ENCODE measurements at regions not wholly inside any gene's neighbourhood (a gene's known extent, or its start where the extent isn't known, plus 50 kb on each side); places are given as distances from the start of the nearest gene placed in this dataset.

DNA sequence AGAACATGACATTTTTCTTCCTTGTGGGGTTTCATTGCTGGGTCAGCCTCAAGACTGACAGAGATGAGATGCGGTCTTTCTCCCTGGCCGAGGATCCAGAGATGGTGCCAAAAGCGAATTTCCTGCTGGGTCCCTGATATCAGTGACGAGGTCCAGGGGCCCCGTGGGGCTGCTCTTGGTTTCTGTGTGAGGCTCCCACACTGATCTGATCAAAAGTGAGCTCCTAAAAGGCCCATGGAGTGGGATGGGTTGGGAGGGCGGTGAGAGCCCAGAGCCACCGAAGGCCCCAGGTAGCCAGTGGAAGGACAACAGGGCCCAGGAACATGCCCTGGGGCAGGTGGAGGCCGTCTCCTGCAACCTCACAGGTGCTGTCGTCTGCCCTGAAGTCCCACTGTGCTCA, 208.4 kb upstream of the CDH4 start:
- no peak overlapping the region for H3K27ac Mint-ChIP-seq
- no peaks in the 10 kb centered on the region for H3K36me3 Mint-ChIP-seq
- H3K9me3 Mint-ChIP-seq (ENCODE audit: low read depth): peaks cover 3% of the 10 kb centered on the region
- CTCF ChIA-PET: no interaction called here
- no peaks in the 10 kb centered on the region for H3K27me3 Mint-ChIP-seq
- no peak for ATAC-seq
- H3K4me3 Mint-ChIP-seq: no peak overlapping the region
- no peaks in the 10 kb centered on the region for H3K4me1 Mint-ChIP-seq
- DNase-seq: no peak

DNA sequence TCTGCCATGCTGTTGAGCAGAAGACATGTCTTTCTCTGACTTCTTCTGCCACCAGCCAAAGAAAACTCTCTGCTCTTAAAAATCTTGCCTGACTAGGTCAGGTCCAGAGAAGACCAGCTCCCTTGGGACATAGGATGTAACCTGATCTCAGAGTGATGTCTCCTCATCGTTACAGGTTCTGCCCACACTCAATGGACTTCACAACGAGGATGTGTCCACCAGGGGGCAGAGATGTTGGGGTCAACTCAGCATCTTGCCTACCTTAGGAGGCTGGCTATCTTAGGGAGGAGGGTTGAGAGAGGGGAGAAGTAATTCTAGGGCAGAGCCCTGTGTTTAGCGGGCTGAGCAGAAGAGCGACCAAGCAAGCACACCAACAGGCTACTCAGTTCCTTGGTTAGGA, 207.6 kb upstream of the CDH4 start:
- no peak for ATAC-seq
- Mint-ChIP-seq H3K27ac (no peak overlapping the region), H3K27me3 (no peaks in the 10 kb centered on the region), H3K4me3 (no peak overlapping the region), H3K36me3 (no peaks in the 10 kb centered on the region), H3K4me1 (no peaks in the 10 kb centered on the region), H3K9me3 (ENCODE audit: low read depth) (peaks cover 3% of the 10 kb centered on the region)
- CTCF ChIA-PET: no interaction called here
- DNase-seq: no peak

DNA sequence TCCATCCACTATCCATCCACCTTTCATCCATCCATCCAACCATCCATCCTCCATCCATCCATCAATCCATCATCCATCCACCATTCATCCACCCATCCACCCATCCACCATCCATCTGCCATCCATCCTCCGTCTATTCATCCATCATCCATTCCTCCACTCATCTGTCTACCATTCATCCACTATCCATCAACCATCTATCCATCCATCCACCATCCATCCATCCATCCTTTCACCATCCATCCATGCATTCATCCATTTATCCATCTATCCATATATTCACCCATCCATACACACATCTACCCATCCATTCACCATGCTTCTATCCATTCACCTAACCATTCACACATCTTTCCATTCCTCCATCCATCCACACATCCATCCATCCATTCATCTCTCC, 207.0 kb upstream of the CDH4 start:
- Mint-ChIP-seq H3K27ac (no peak overlapping the region), H3K4me1 (no peaks in the 10 kb centered on the region), H3K27me3 (no peaks in the 10 kb centered on the region), H3K9me3 (ENCODE audit: low read depth) (peaks cover 3% of the 10 kb centered on the region), H3K4me3 (no peak overlapping the region), H3K36me3 (no peaks in the 10 kb centered on the region)
- CTCF ChIA-PET: no interaction called here
- no peak for DNase-seq
- ATAC-seq: no peak

DNA sequence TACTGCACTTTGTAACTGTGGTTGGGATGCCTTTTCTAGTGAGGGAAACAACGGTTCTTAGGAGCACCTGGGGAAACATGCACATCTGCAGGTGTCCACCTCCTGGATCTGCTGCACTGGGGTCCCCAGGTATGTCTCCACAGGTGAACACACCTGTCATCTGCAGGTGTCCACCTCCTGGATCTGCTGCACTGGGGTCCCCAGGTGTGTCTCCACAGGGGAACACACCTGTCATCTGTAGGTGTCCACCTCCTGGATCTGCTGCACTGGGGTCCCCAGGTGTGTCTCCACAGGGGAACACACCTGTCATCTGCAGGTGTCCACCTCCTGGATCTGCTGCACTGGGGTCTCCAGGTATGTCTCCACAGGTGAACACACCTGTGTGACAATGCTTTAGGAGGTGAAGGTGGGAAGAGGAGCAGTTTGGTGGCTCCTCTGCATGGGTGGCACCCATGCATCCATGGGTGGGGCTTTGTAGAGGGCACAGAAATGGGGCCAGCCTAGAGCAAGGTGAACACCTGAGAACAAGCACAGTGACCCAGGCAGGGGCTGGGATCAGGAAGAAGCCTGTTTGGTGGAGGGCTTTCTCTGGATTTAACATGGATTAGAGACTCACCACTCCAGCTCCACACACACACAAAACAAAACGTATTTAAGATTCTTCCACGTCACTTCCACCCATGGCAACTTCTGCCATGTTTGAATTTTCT, 206.0 kb upstream of the CDH4 start:
- H3K4me3 Mint-ChIP-seq: no peak overlapping the region
- CTCF ChIA-PET: no interaction called here
- H3K36me3 Mint-ChIP-seq: no peaks in the 10 kb centered on the region
- no peaks in the 10 kb centered on the region for H3K4me1 Mint-ChIP-seq
- DNase-seq (no peak), ATAC-seq (no peak)
- H3K9me3 Mint-ChIP-seq (ENCODE audit: low read depth): peaks cover 3% of the 10 kb centered on the region
- no peaks in the 10 kb centered on the region for H3K27me3 Mint-ChIP-seq
- H3K27ac Mint-ChIP-seq: no peak overlapping the region

DNA sequence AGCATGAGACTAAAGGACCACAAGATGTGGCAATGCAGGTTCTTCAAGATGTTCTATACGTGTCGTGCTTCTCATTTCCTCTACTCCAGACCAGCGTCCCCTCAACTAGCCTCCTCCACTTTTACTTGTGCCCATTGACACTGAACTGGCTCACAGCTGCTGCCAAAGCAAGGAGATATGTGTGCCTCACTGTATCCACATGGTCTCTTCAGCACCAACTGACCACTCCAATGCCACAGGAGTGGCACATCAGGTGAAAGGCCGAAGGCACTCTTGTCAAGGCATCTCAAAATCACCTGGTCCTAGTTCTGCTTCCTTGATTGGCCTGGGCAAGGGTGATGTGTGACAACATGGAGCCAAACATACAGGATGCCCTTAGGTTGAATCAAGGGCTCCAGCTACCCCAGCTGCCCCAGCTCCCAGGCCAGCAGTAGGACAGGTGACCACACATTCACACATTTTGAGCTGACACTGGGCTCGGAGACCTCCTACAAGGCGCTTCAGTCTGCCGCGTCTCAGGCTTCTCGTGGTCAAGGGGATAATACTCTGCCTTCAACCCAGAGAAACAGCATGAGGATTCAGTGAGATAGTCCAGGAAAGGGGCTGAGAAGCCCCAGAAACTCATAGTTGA, 205.2 kb upstream of the CDH4 start:
- Mint-ChIP-seq H3K4me3 (no peak overlapping the region), H3K36me3 (no peaks in the 10 kb centered on the region), H3K4me1 (no peaks in the 10 kb centered on the region), H3K27me3 (no peaks in the 10 kb centered on the region), H3K9me3 (ENCODE audit: low read depth) (peaks cover 3% of the 10 kb centered on the region), H3K27ac (no peak overlapping the region)
- DNase-seq (no peak), ATAC-seq (no peak)
- CTCF ChIA-PET: no interaction called here

DNA sequence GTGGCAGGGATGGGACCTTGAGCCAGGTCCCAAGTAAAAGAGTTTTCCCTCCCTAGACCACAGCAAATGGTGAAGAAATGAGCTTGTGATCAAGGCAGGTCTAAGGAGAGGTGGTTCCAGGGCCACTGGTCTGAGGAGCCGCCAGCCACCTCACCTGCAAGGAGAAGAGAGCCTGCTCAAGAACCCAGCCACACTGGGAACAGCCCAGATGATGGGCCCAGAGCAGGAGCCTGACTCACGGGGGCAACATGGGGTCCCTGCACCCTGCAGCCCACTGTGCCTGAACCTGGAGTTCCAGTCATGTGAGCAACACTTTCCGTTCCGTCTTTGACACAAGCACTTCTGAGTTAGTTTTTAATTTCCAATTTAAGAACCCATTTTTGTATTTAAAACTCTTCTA, 204.5 kb upstream of the CDH4 start:
- CTCF ChIA-PET: no interaction called here
- no peaks in the 10 kb centered on the region for H3K4me1 Mint-ChIP-seq
- DNase-seq (no peak), ATAC-seq (no peak)
- no peaks in the 10 kb centered on the region for H3K27me3 Mint-ChIP-seq
- H3K27ac Mint-ChIP-seq: no peak overlapping the region
- H3K4me3 Mint-ChIP-seq: no peak overlapping the region
- H3K36me3 Mint-ChIP-seq: no peaks in the 10 kb centered on the region
- peaks cover 3% of the 10 kb centered on the region for H3K9me3 Mint-ChIP-seq (ENCODE audit: low read depth)

DNA sequence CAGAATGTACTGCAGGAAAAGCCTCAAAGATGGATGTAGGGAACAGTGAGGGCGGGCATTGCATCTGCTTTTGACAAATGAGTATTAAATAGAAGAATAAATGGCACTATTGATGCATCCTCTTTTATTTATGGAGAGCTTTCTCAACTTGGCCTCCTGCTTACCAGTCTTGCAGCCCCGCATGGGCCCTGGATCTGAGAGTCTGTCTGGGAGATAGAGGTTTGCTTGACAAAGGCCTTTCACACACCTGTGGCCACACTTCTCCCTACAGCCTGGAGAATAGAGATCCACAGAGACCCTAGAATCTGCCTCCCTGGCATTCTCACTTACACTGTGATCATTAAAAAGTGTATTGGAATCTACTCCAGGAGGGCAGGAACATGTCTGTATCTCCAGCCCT, 203.8 kb upstream of the CDH4 start:
- no peaks in the 10 kb centered on the region for H3K4me1 Mint-ChIP-seq
- CTCF ChIA-PET: no interaction called here
- no peaks in the 10 kb centered on the region for H3K9me3 Mint-ChIP-seq (ENCODE audit: low read depth)
- H3K4me3 Mint-ChIP-seq: no peak overlapping the region
- no peak for ATAC-seq
- no peak overlapping the region for H3K27ac Mint-ChIP-seq
- H3K27me3 Mint-ChIP-seq: no peaks in the 10 kb centered on the region
- DNase-seq: no peak
- no peaks in the 10 kb centered on the region for H3K36me3 Mint-ChIP-seq

DNA sequence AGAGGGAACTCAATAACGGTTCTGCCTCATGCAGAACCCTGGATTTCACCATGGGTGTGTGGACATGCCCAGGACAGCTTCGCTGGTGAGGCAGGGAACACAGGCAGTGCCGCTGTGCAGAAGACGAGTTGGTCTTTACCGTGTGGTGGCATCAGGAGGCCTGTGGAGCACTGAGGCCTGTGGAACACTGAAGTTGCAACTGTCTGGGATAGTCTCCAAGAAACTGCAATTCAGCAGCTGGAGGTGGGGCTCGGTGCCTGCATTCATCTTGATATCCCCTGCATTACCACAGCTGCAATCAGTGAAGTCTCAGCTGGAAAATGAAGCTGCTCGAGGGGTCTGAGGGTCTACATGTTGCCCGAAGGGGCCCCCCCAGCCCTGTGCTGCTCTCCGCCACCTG, 202.4 kb upstream of the CDH4 start:
- no peaks in the 10 kb centered on the region for H3K36me3 Mint-ChIP-seq
- CTCF ChIA-PET: no interaction called here
- no peaks in the 10 kb centered on the region for H3K27me3 Mint-ChIP-seq
- no peaks in the 10 kb centered on the region for H3K4me1 Mint-ChIP-seq
- DNase-seq (no peak), ATAC-seq (no peak)
- H3K4me3 Mint-ChIP-seq: no peak overlapping the region
- H3K27ac Mint-ChIP-seq: no peak overlapping the region
- H3K9me3 Mint-ChIP-seq (ENCODE audit: low read depth): no peaks in the 10 kb centered on the region

DNA sequence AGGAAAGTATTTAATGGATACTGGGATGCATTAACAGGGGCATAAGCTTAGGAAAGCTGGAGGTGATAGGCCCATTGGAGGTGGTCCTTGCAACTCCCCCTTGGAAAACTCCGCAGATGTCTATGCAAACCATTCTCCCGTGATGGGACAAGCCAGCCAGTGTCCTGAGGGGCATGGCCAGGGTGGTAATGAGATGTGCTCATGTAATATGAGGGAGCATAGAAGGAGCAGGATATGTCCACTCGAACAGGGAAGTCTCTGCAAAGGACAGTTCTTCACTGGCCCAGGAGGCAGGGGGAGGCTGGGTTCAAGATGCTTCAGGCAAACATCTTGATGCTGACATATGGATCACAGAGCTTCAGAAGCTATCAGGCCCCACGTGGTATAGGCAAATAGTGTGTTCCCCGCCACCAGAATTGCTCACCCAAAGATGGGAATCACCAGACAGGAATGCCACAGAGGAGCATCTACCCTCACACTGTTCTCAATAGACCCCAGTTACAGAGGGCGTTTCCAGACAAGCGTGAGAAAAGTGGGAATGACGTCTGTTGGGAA, 201.6 kb upstream of the CDH4 start:
- DNase-seq (no peak), ATAC-seq (no peak)
- H3K27ac Mint-ChIP-seq: no peak overlapping the region
- H3K36me3 Mint-ChIP-seq: no peaks in the 10 kb centered on the region
- H3K27me3 Mint-ChIP-seq: no peaks in the 10 kb centered on the region
- no peaks in the 10 kb centered on the region for H3K9me3 Mint-ChIP-seq (ENCODE audit: low read depth)
- CTCF ChIA-PET: no interaction called here
- H3K4me1 Mint-ChIP-seq: no peaks in the 10 kb centered on the region
- H3K4me3 Mint-ChIP-seq: no peak overlapping the region

DNA sequence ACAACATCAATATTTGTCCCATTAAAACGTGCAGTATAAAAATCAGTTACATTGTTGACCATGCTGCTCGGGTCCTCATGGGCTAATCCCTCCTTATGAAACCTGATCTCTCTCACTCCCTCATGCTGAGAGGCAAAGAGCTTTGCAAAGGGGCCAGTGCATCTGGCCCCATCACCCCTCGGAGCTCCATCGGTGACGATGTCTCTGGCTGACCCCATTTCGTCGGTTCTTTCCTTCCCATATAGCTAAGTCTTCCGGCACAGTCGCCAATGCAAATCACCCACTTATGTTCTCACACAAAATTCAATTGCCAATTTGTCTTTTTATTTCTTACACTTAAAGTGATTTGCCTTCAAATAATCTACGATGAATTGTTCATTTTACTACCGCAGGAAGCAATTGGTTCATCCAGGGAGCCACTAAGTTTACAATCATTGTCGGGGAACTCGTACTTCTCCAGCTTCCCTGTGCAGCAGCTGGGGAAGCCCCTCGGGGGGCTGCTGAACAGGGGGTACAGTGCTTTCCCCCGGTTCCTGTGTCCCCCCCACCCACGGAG, 199.8 kb upstream of the CDH4 start:
- no peaks in the 10 kb centered on the region for H3K36me3 Mint-ChIP-seq
- ATAC-seq (no peak), DNase-seq (no peak)
- H3K4me1 Mint-ChIP-seq: no peaks in the 10 kb centered on the region
- no peak overlapping the region for H3K4me3 Mint-ChIP-seq
- no peaks in the 10 kb centered on the region for H3K9me3 Mint-ChIP-seq (ENCODE audit: low read depth)
- no peaks in the 10 kb centered on the region for H3K27me3 Mint-ChIP-seq
- CTCF ChIA-PET: no interaction called here
- H3K27ac Mint-ChIP-seq: no peak overlapping the region

DNA sequence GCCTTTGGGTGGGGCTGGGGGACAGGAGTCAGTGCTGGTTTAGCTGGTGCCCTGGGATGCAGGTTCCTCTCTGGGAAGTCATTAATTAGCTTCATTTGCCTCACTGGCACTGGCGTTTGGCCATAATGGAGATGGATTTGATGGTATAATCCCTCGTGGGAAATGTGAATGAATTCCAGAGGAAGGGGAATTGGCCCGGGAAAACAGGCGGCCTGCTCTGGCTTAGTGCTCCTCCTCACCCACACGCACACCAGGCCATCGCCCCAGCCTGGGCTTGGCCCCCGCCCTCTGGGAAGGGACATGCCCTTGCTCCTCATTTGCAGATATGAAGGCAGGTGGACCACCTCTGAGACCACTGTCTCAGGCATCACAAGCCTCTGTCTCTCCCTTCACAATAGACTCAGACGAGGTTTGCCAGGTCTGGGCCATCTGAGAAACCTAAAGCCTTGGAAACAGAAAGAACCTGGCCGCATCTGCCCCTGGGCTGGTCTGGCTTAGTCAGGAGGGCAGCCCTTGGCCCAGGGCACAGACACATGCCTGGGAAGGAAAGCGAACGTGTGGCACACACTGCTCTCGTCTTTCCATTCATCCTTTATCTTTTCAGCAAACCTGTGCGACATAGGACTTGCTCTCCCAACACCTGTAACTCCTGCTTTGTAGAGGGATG, 199.2 kb upstream of the CDH4 start:
- CTCF ChIA-PET: no interaction called here
- H3K27ac Mint-ChIP-seq: no peak overlapping the region
- H3K27me3 Mint-ChIP-seq: no peaks in the 10 kb centered on the region
- DNase-seq (no peak), ATAC-seq (no peak)
- H3K9me3 Mint-ChIP-seq (ENCODE audit: low read depth): no peaks in the 10 kb centered on the region
- H3K36me3 Mint-ChIP-seq: no peaks in the 10 kb centered on the region
- no peak overlapping the region for H3K4me3 Mint-ChIP-seq
- H3K4me1 Mint-ChIP-seq: no peaks in the 10 kb centered on the region

DNA sequence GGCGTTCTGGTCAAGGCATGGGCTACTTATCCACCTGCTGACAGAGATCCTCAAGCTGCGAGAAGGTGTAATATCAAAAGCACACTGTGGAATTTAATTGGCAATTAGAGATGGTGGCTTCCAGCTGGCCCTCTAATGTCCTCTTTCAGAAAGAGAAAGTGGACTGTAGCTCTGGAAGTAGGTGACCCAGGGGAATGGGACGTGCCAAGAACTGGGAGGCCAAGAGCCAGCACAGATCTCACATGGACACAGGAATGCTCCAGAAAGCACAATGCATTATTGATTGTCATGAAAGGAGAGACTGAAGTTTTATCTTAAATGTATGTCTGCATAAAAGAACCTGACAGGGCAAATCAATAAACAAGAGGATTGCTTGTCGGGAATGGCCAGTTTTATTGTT, 198.6 kb upstream of the CDH4 start:
- no peak for ATAC-seq
- DNase-seq: no peak
- Mint-ChIP-seq H3K36me3 (no peaks in the 10 kb centered on the region), H3K9me3 (ENCODE audit: low read depth) (no peaks in the 10 kb centered on the region), H3K27me3 (no peaks in the 10 kb centered on the region), H3K4me1 (no peaks in the 10 kb centered on the region), H3K4me3 (no peak overlapping the region), H3K27ac (no peak overlapping the region)
- CTCF ChIA-PET: no interaction called here

DNA sequence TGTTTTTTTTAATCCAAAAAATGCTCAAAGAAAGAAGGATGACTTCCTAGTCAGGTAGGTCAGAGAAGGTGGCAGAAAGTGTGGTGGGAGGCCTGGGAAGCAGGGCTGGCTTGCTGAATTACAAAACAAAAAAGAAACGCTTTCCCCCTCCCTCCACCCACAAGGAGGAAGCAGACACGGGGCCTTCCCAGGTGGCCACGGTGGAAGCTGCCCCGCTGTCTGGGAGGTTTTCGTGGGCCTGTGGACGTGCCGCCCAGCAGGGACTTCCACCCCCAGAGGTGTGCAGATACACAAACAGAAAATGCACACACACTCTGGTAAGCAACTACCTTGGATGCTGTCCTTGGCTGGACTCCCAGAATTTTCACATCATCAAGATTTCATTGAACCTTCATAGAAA, 198.2 kb upstream of the CDH4 start:
- Mint-ChIP-seq H3K9me3 (ENCODE audit: low read depth) (no peaks in the 10 kb centered on the region), H3K27me3 (no peaks in the 10 kb centered on the region), H3K4me1 (no peaks in the 10 kb centered on the region), H3K27ac (no peak overlapping the region), H3K36me3 (no peaks in the 10 kb centered on the region), H3K4me3 (no peak overlapping the region)
- DNase-seq (no peak), ATAC-seq (no peak)
- CTCF ChIA-PET: no interaction called here

DNA sequence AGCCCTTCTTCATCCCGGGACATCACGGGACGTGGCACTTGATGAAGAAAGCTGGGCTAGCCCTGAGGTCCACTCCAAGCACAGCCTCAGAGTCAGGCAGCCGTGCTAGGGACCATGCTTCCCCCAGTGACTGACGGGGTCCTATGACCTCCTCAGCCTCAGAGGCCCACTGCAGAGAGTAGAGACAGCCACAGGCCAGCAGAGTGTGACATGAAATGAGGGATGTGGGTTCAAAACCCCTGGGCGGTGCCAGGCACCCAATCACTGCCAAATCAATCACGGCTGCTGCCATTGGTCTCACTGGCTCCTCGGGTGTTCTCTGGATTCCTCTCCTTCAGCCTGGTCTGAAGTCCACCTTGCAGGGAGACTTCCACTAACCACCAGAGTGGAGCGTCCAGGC, 197.7 kb upstream of the CDH4 start:
- Mint-ChIP-seq H3K9me3 (ENCODE audit: low read depth) (no peaks in the 10 kb centered on the region), H3K27me3 (no peaks in the 10 kb centered on the region), H3K27ac (no peak overlapping the region), H3K4me3 (no peak overlapping the region), H3K36me3 (no peaks in the 10 kb centered on the region), H3K4me1 (no peaks in the 10 kb centered on the region)
- CTCF ChIA-PET: no interaction called here
- ATAC-seq (no peak), DNase-seq (no peak)
